Smooth muscle cell (in vitro differentiated cells): ENCODE measurements at regions not wholly inside any gene's neighbourhood (a gene's known extent, or its start where the extent isn't known, plus 50 kb on each side); places are given as distances from the start of the nearest gene placed in this dataset.

Source experiments
- DNase-seq: peaks from one replicate; lab custom pipeline; 2025; ENCODE audit not compliant: unreplicated experiment; lab: John Stamatoyannopoulos, UW
- H2AFZ ChIP-seq: fragments of 200-600 bp; sonication (generic); 2 replicates; pipeline ENCODE4 v1.6.0; 2016; ENCODE audit warnings: antibody characterized with exemption, low read depth, mild to moderate bottlenecking
- H3F3A ChIP-seq: fragments of 200-600 bp; sonication (generic); 2 replicates; pipeline ENCODE4 v1.6.0; 2017; ENCODE audit warnings: antibody characterized with exemption, low read depth
- H3K27ac ChIP-seq: fragments of 200-600 bp; sonication (generic); 2 replicates; pipeline ENCODE4 v1.5.1; 2016; ENCODE audit warnings: low read depth, mild to moderate bottlenecking
- H3K27me3 ChIP-seq: fragments of 200-600 bp; sonication (generic); 2 replicates; pipeline ENCODE4 v1.6.1; 2016; ENCODE audit warnings: low read depth, mild to moderate bottlenecking
- H3K36me3 ChIP-seq: fragments of 200-600 bp; sonication (generic); 2 replicates; pipeline ENCODE4 v1.5.1; 2016; ENCODE audit warnings: low read depth
- H3K4me1 ChIP-seq: fragments of 200-600 bp; sonication (generic); 2 replicates; pipeline ENCODE4 v1.5.1; 2016; ENCODE audit warnings: low read depth
- H3K4me2 ChIP-seq: fragments of 200-600 bp; sonication (generic); 2 replicates; pipeline ENCODE4 v1.6.0; 2016; ENCODE audit warnings: mild to moderate bottlenecking
- H3K4me3 ChIP-seq: fragments of 200-600 bp; sonication (generic); 2 replicates; pipeline ENCODE4 v1.5.1; 2016; ENCODE audit warnings: mild to moderate bottlenecking
- H3K79me2 ChIP-seq: fragments of 200-600 bp; sonication (generic); 2 replicates; pipeline ENCODE4 v1.6.0; 2016; ENCODE audit warnings: low read depth, mild to moderate bottlenecking
- H3K9ac ChIP-seq: fragments of 200-600 bp; sonication (generic); 2 replicates; pipeline ENCODE4 v1.6.0; 2016; ENCODE audit warnings: low read depth
- H3K9me3 ChIP-seq: fragments of 200-600 bp; sonication (generic); replicated peaks from 2 replicates; pipeline ENCODE4 v1.5.1; 2016; ENCODE audit warnings: low read depth
- H4K20me1 ChIP-seq: fragments of 200-600 bp; sonication (generic); 2 replicates; pipeline ENCODE4 v1.6.0; 2016; ENCODE audit warnings: low read depth
- CTCF ChIP-seq: fragments of 200-600 bp; sonication (generic); IDR thresholded peaks from 2 replicates; pipeline ENCODE4 v1.5.1; 2017; ENCODE audit warnings: borderline replicate concordance, mild to moderate bottlenecking, antibody characterized with exemption; ENCODE audit not compliant: insufficient read depth, poor library complexity, severe bottlenecking
- WGBS: methylation state at CpG from one replicate; pipeline ENCODE4 v1.1.7; 2016; ENCODE audit warnings: low lambda C conversion rate; 5-methylcytosine and 5-hydroxymethylcytosine counted together

- H3K27ac ChIP-seq = no peak overlapping the region
- no peak overlapping the region for H3K9ac ChIP-seq
- no peaks in the 10 kb centered on the region for H3K36me3 ChIP-seq
- H3K27me3 ChIP-seq = no peaks in the 10 kb centered on the region
- H3K9me3 ChIP-seq = peaks cover 6% of the 10 kb centered on the region
- H2AFZ ChIP-seq = no peak overlapping the region
- 95% methylated on average over 1 of the region's 1 CpG for WGBS
- H3K79me2 ChIP-seq = no peaks in the 10 kb centered on the region
- no peak overlapping the region for H3K4me3 ChIP-seq
- TF ChIP-seq CTCF = no peak
- no peaks in the 10 kb centered on the region for H3F3A ChIP-seq
- H3K4me2 ChIP-seq = no peak overlapping the region
- no peak for DNase-seq
- no peaks in the 10 kb centered on the region for H3K4me1 ChIP-seq
- no peaks in the 10 kb centered on the region for H4K20me1 ChIP-seq
Observed at GRCh38 chr10:75314570-75314969, 78.8 kb upstream of the COMTD1 start.

- Histone ChIP-seq H3K4me1 (no peaks in the 10 kb centered on the region), H3K27me3 (no peaks in the 10 kb centered on the region), H3K36me3 (no peaks in the 10 kb centered on the region), H4K20me1 (no peaks in the 10 kb centered on the region), H3K79me2 (no peaks in the 10 kb centered on the region), H3K27ac (no peak overlapping the region), H3K9me3 (peaks cover 6% of the 10 kb centered on the region), H2AFZ (no peak overlapping the region), H3F3A (no peaks in the 10 kb centered on the region), H3K4me2 (no peak overlapping the region), H3K9ac (no peak overlapping the region), H3K4me3 (no peak overlapping the region)
- no peak for TF ChIP-seq CTCF
- no peak for DNase-seq
Observed at GRCh38 chr10:75312440-75312839, 76.7 kb upstream of the COMTD1 start.

- no peak for TF ChIP-seq CTCF
- DNase-seq = no peak
- H2AFZ ChIP-seq = no peak overlapping the region
- no peak overlapping the region for H3K4me2 ChIP-seq
- H3K27me3 ChIP-seq = no peaks in the 10 kb centered on the region
- H3F3A ChIP-seq = no peaks in the 10 kb centered on the region
- no peaks in the 10 kb centered on the region for H3K9me3 ChIP-seq
- no peaks in the 10 kb centered on the region for H3K36me3 ChIP-seq
- H3K4me1 ChIP-seq = no peaks in the 10 kb centered on the region
- no peak overlapping the region for H3K27ac ChIP-seq
- no peaks in the 10 kb centered on the region for H3K79me2 ChIP-seq
- H4K20me1 ChIP-seq = no peaks in the 10 kb centered on the region
- H3K4me3 ChIP-seq = no peak overlapping the region
- no peak overlapping the region for H3K9ac ChIP-seq
Observed at GRCh38 chr10:75305675-75306074, 69.9 kb upstream of the COMTD1 start.

- DNase-seq = no peak
- H3K79me2 ChIP-seq = no peaks in the 10 kb centered on the region
- H3K27ac ChIP-seq = no peak overlapping the region
- no peaks in the 10 kb centered on the region for H3K36me3 ChIP-seq
- no peak overlapping the region for H2AFZ ChIP-seq
- no peak for TF ChIP-seq CTCF
- H3K27me3 ChIP-seq = no peaks in the 10 kb centered on the region
- H3K4me1 ChIP-seq = no peaks in the 10 kb centered on the region
- no peak overlapping the region for H3K4me2 ChIP-seq
- H3F3A ChIP-seq = no peaks in the 10 kb centered on the region
- no peak overlapping the region for H3K4me3 ChIP-seq
- H3K9me3 ChIP-seq = no peaks in the 10 kb centered on the region
- 96% methylated on average over 2 of the region's 2 CpGs for WGBS
- H4K20me1 ChIP-seq = no peaks in the 10 kb centered on the region
- no peak overlapping the region for H3K9ac ChIP-seq
Observed at GRCh38 chr10:75304741-75305390, 69.1 kb upstream of the COMTD1 start.
